OCI-LY7 (cell line): ENCODE measurements at regions not wholly inside any gene's neighbourhood (a gene's known extent, or its start where the extent isn't known, plus 50 kb on each side); places are given as distances from the start of the nearest gene placed in this dataset.

ENCODE experiments used
- BruUV-seq: library from RNA; stranded (reverse); fragments of 400-500 nt; replicated peaks from 2 replicates; lab custom pipeline; 2021; lab: Mats Ljungman, UMichigan
- CTCF ChIA-PET: fragments of 300-600 bp; sonication (Branson Sonifier 250); formaldehyde crosslinking; loops from one replicate; lab custom pipeline; 2022; ENCODE audit warnings: antibody characterized with exemption; ENCODE audit not compliant: unreplicated experiment; lab: Charles Lee
- POLR2A ChIA-PET: fragments of 300-600 bp; sonication (Branson Sonifier 250); formaldehyde crosslinking; loops from one replicate; lab custom pipeline; 2022; ENCODE audit warnings: antibody characterized with exemption; lab: Charles Lee
- DNase-seq: peaks from one replicate; pipeline ENCODE4 v3.0.0-alpha.2; 2015; ENCODE audit warnings: low spot score
- H2AFZ ChIP-seq: fragments of 200-600 bp; sonication (generic), shearing (Covaris generic); 2 replicates; pipeline ENCODE4 v1.6.1; 2014; ENCODE audit warnings: mild to moderate bottlenecking, antibody characterized with exemption, low read length, moderate library complexity
- H3K27ac ChIP-seq: fragments of 200-600 bp; sonication (generic); 2 replicates; pipeline ENCODE4 v1.5.1; 2014; ENCODE audit warnings: mixed run types, low read depth, mild to moderate bottlenecking, moderate library complexity, low read length, inconsistent platforms; ENCODE audit not compliant: poor library complexity, severe bottlenecking
- H3K36me3 ChIP-seq: fragments of 200-600 bp; sonication (generic); 2 replicates; pipeline ENCODE4 v1.6.1; 2014; ENCODE audit warnings: mild to moderate bottlenecking, antibody characterized with exemption, low read length, moderate library complexity, mixed read lengths; ENCODE audit not compliant: insufficient read depth
- H3K4me1 ChIP-seq: fragments of 200-600 bp; sonication (generic); 2 replicates; pipeline ENCODE4 v1.5.1; 2014; ENCODE audit warnings: mild to moderate bottlenecking, low read length; ENCODE audit not compliant: insufficient read depth, poor library complexity, severe bottlenecking
- H3K4me2 ChIP-seq: fragments of 200-600 bp; sonication (generic); 2 replicates; pipeline ENCODE4 v1.6.1; 2014; ENCODE audit warnings: mild to moderate bottlenecking, low read length
- H3K4me3 ChIP-seq: fragments of 200-600 bp; sonication (generic); 2 replicates; pipeline ENCODE4 v1.5.1; 2014; ENCODE audit warnings: mild to moderate bottlenecking, low read depth, low read length; ENCODE audit not compliant: poor library complexity, severe bottlenecking
- H3K79me2 ChIP-seq: fragments of 200-600 bp; sonication (generic); 2 replicates; pipeline ENCODE4 v1.6.1; 2016; ENCODE audit warnings: low read depth, mild to moderate bottlenecking, low read length, moderate library complexity, mixed read lengths; ENCODE audit not compliant: insufficient read depth
- H3K9me2 ChIP-seq: fragments of 200-600 bp; sonication (generic); 2 replicates; pipeline ENCODE4 v1.6.1; 2016; ENCODE audit warnings: mild to moderate bottlenecking, low read length, mixed read lengths; ENCODE audit not compliant: insufficient read depth
- H3K9me3 ChIP-seq: fragments of 200-600 bp; sonication (generic); 2 replicates; pipeline ENCODE4 v1.6.1; 2014; ENCODE audit warnings: mild to moderate bottlenecking, mixed run types, low read length, mixed read lengths
- H4K20me1 ChIP-seq: fragments of 200-600 bp; sonication (generic); 2 replicates; pipeline ENCODE4 v1.6.1; 2014; ENCODE audit warnings: mild to moderate bottlenecking, antibody characterized with exemption, low read length, moderate library complexity, mixed read lengths; ENCODE audit not compliant: insufficient read depth
- CTCF ChIP-seq: fragments of 200-600 bp; sonication (generic); conservative IDR thresholded peaks from 2 replicates; pipeline ENCODE4 v1.5.1; 2014; ENCODE audit warnings: mild to moderate bottlenecking, antibody characterized with exemption, low read length, moderate library complexity, mixed read lengths
- EZH2phosphoT487 ChIP-seq: fragments of 200-600 bp; sonication (generic); IDR thresholded peaks from 2 replicates; pipeline ENCODE4 v1.6.1; 2018; ENCODE audit warnings: low read depth, borderline replicate concordance, mild to moderate bottlenecking, mixed run types, antibody characterized with exemption, low read length, moderate library complexity, mixed read lengths
- intact Hi-C: fragments of 100-400 bp; cut with micrococcal nuclease; formaldehyde crosslinking; loops from one replicate; pipeline ENCODE4 v1.10.0; 2022; ENCODE audit not compliant: unreplicated experiment

DNA sequence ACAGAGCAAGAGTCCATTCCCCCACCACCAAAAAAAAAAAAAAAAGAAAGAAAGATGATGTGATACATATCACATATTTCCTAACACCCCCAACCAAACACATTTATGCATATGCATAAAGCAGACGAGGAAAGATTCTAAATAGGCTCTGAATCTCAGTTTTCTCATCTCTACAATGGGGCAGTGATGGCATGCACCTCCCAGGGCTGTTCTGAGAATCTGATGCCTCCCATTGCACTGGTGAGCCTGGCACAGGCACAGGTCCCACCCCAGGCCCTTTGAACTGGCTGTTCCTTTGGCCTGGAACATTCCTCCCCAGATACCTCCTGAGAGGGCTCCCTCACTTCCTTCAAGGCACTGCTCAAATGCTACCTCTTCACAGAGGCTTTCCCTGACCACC, 116.5 kb downstream of the C9orf50 start:
- ChIA-PET CTCF (no interaction called here), POLR2A (no interaction called here)
- Histone ChIP-seq H4K20me1 (no peaks in the 10 kb centered on the region), H3K4me2 (no peak overlapping the region), H3K9me3 (no peaks in the 10 kb centered on the region), H3K27ac (no peak overlapping the region), H3K36me3 (no peaks in the 10 kb centered on the region), H3K4me3 (no peak overlapping the region), H2AFZ (no peak overlapping the region), H3K9me2 (no peaks in the 10 kb centered on the region), H3K4me1 (no peaks in the 10 kb centered on the region), H3K79me2 (no peaks in the 10 kb centered on the region)
- BruUV-seq = no TSS peak
- intact Hi-C loops = no loop called here
- TF ChIP-seq EZH2phosphoT487 (no peak), CTCF (no peak)
- no peak for DNase-seq

DNA sequence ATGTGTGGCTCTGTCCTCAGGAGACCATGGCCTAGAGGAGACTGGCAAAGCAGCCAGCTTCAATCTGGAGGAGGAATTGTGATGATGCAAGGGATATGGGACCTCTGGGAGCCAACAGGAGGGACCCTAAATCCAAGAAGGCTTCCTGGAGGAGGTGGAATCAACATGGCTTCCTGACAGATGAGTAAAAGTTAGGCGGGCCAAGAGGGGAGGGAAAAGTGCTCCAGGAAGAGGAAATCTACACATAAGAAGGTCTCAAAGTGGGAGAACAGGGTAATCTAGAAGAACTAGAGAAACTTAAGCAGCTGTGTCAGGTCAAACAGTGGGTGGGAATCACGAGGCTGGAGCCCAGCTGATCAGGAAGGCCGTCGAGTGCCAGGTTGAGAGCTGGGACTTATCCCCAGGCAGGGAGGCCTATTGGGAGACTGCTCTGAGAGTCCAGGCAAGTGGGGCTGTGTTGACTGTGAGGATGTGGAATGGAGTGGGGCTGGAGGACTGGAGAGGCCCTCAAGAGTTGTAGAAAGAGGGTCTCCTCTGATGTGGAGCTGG, 119.1 kb downstream of the C9orf50 start:
- DNase-seq = no peak
- no peaks in the 10 kb centered on the region for H3K9me3 ChIP-seq
- TF ChIP-seq CTCF (no peak), EZH2phosphoT487 (no peak)
- no peaks in the 10 kb centered on the region for H3K4me1 ChIP-seq
- intact Hi-C loops = no loop called here
- no peaks in the 10 kb centered on the region for H3K36me3 ChIP-seq
- ChIA-PET POLR2A (no interaction called here), CTCF (no interaction called here)
- H3K4me2 ChIP-seq = no peak overlapping the region
- no peaks in the 10 kb centered on the region for H3K79me2 ChIP-seq
- no peak overlapping the region for H2AFZ ChIP-seq
- H3K4me3 ChIP-seq = no peak overlapping the region
- no peak overlapping the region for H3K27ac ChIP-seq
- H3K9me2 ChIP-seq = no peaks in the 10 kb centered on the region
- H4K20me1 ChIP-seq = no peaks in the 10 kb centered on the region
- no TSS peak for BruUV-seq

GRCh38 chr9:129500863-129501770, 119.8 kb downstream of the C9orf50 start:
- intact Hi-C loops = no loop called here
- no peak for DNase-seq
- Histone ChIP-seq H3K9me2 (no peaks in the 10 kb centered on the region), H3K4me3 (no peak overlapping the region), H3K9me3 (no peaks in the 10 kb centered on the region), H3K4me2 (no peak overlapping the region), H3K4me1 (peaks cover 6% of the 10 kb centered on the region), H2AFZ (no peak overlapping the region), H3K79me2 (no peaks in the 10 kb centered on the region), H4K20me1 (no peaks in the 10 kb centered on the region), H3K27ac (no peak overlapping the region), H3K36me3 (no peaks in the 10 kb centered on the region)
- ChIA-PET CTCF (no interaction called here), POLR2A (interaction anchor here (0.5 kb wide), 1 partner anchor 333 kb away, joined by 3 read pairs; no protein-coding TSS in a partner anchor)
- BruUV-seq = no TSS peak
- TF ChIP-seq CTCF (no peak), EZH2phosphoT487 (no peak)
